Osteocyte (in vitro differentiated cells): ENCODE measurements at regions not wholly inside any gene's neighbourhood (a gene's known extent, or its start where the extent isn't known, plus 50 kb on each side); places are given as distances from the start of the nearest gene placed in this dataset.

Experiments used
- DNase-seq: peaks from one replicate; pipeline ENCODE4 v3.0.0; 2021; ENCODE audit warnings: mixed read lengths; ENCODE audit not compliant: unreplicated experiment; ENCODE audit errors: extremely low spot score
- H3K27ac Mint-ChIP-seq: one replicate; pipeline ENCODE4 v1.8.0; 2021; ENCODE audit warnings: mild to moderate bottlenecking, mixed read lengths; ENCODE audit not compliant: unreplicated experiment
- H3K27me3 Mint-ChIP-seq: one replicate; pipeline ENCODE4 v1.8.0; 2021; ENCODE audit warnings: mixed read lengths; ENCODE audit not compliant: unreplicated experiment
- H3K36me3 Mint-ChIP-seq: one replicate; pipeline ENCODE4 v1.8.0; 2021; ENCODE audit warnings: mixed read lengths; ENCODE audit not compliant: unreplicated experiment
- H3K4me1 Mint-ChIP-seq: one replicate; pipeline ENCODE4 v1.8.0; 2021; ENCODE audit warnings: mixed read lengths; ENCODE audit not compliant: unreplicated experiment
- H3K4me3 Mint-ChIP-seq: one replicate; pipeline ENCODE4 v1.8.0; 2021; ENCODE audit warnings: mild to moderate bottlenecking, moderate library complexity, mixed read lengths; ENCODE audit not compliant: unreplicated experiment
- H3K9me3 Mint-ChIP-seq: one replicate; pipeline ENCODE4 v1.8.0; 2021; ENCODE audit warnings: mixed read lengths; ENCODE audit not compliant: unreplicated experiment
- CTCF ChIP-seq: fragments of 200-600 bp; sonication (generic); IDR thresholded peaks from 2 replicates; pipeline ENCODE4 v1.5.0; 2021; ENCODE audit warnings: antibody characterized with exemption, mild to moderate bottlenecking, moderate library complexity

GRCh38 chr10:130412317-130412716 is 276.1 kb downstream of the GLRX3 start:
- no peak overlapping the region for H3K4me3 Mint-ChIP-seq
- H3K9me3 Mint-ChIP-seq = peaks cover 48% of the 10 kb centered on the region

DNA sequence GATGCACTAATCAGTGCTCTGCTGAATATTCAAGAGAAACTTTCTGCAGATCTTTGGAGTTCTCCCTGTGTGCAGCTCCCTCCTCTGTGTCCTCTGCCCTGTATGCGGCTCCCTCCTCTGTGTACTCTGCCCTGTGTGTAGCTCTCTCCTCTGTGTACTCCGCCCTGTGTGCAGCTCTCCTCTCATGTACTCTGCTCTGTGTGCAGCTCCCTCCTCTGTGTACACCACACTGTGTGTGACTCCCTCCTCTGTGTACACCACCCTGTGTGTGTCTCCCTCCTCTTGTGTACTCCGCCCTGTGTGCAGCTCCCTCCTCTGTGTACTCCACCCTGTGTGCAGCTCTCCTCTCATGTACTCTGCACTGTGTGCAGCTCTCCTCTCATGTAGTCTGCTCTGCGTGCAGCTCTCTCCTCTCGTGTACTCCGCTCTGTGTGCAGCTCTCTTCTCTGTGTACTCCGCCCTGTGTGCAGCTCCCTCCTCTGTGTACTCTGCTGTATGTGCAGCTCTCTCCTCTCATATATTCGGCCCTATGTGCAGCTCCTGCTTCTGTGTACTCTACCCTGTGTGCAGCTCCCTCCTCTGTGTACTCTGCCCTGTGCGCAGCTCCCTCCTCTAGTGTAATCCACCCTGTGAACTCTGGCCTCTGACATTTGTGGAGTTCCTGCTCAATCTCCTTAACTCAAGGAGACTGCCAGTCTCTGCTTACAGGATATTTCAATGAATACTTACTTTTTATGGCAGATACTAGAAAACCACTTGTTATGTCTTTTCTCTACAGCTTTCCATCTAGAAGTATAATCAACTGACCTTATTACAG is 280.4 kb downstream of the GLRX3 start:
- H3K36me3 Mint-ChIP-seq = no peaks in the 10 kb centered on the region
- no peaks in the 10 kb centered on the region for H3K27me3 Mint-ChIP-seq
- H3K27ac Mint-ChIP-seq = no peak overlapping the region
- peak; percentile 64 for DNase-seq
- TF ChIP-seq CTCF = no peak
- peaks cover 62% of the 10 kb centered on the region for H3K9me3 Mint-ChIP-seq
- no peak overlapping the region for H3K4me3 Mint-ChIP-seq
- H3K4me1 Mint-ChIP-seq = no peaks in the 10 kb centered on the region

More at GRCh38 chr10:130412317-130412716, 276.1 kb downstream of the GLRX3 start:
- no peak overlapping the region for H3K27ac Mint-ChIP-seq
- peak; percentile 38 for DNase-seq
- no peaks in the 10 kb centered on the region for H3K4me1 Mint-ChIP-seq
- H3K27me3 Mint-ChIP-seq = no peaks in the 10 kb centered on the region
- H3K36me3 Mint-ChIP-seq = no peaks in the 10 kb centered on the region
- TF ChIP-seq CTCF = no peak

- H3K9me3 Mint-ChIP-seq = peaks cover 73% of the 10 kb centered on the region
- H3K36me3 Mint-ChIP-seq = no peaks in the 10 kb centered on the region
- H3K27me3 Mint-ChIP-seq = no peaks in the 10 kb centered on the region
- DNase-seq = peak; percentile 69
- no peak for TF ChIP-seq CTCF
- no peaks in the 10 kb centered on the region for H3K4me1 Mint-ChIP-seq
- no peak overlapping the region for H3K4me3 Mint-ChIP-seq
- H3K27ac Mint-ChIP-seq = no peak overlapping the region
These were observed 282.5 kb downstream of the GLRX3 start for GRCh38 chr10:130418731-130419130.

DNA sequence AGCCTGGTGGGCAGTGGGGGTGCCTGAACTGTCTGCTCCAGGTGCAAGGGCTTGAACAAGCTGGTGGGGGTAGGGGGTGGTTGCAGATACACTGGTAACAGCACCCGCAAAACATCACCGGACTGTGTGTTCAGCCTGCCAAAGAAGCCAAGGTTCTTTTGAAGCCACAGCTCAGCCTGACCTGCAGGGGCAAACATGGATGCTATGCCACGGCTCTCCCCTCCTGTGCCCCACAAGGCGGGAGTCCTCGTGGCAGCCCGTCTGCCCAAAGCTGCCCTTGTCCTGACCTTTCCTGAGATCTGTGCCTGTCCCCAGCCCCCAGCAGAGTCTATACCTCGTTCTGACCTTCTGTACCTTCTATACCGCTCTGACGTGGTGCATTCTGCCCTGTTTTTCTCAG is 285.7 kb downstream of the GLRX3 start:
- DNase-seq = peak; percentile 79
- Mint-ChIP-seq H3K4me3 (no peak overlapping the region), H3K9me3 (peaks cover 54% of the 10 kb centered on the region), H3K36me3 (no peaks in the 10 kb centered on the region), H3K27me3 (no peaks in the 10 kb centered on the region), H3K27ac (no peak overlapping the region), H3K4me1 (no peaks in the 10 kb centered on the region)
- no peak for TF ChIP-seq CTCF

DNA sequence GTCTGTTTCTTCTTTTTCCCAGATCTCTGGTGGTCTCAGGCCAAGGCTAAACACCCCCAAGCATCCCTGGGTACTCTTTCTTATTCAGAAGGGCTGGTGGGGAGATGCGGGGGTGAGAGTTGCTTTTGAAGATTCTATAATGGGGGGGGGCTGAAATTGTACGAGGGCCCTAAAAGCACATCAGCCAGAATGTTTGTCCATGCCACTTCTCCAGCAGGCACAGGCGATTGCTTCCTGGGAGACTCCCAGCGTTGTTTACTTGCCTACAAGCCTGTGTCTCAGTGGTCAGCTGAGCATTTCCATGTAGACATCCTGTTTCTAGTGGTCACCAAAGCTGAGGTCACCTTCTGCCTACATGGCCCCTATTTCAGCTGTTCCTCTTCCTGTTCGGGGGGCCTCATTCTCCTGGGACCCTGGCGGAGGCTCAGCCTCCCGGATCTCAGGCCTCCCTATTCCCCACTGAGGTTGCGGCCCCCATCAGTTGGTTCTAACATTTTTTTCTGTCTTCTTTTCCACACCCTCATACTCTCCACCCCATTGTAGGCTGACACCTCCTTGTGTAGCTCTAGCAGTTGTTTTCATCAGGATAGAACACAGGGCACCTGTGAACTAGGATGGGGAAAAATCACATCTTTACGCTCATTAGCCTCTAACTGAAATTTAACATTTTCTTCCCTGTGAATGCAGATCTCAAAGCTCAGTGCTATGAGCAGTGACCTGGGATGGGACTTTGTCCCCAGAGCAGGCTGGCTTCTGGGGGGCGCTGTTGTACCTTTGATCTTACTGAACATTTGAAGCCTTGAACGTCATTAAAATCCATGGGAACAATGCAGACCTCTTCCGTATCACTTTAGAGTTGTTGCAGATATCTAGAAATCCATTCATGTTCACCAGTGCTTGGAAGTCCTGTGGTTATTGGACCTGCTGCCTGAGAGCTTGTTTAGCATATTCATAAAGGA is 286.5 kb downstream of the GLRX3 start:
- H3K27ac Mint-ChIP-seq = no peak overlapping the region
- peak; percentile 48 for DNase-seq
- no peak for TF ChIP-seq CTCF
- no peak overlapping the region for H3K4me3 Mint-ChIP-seq
- no peaks in the 10 kb centered on the region for H3K27me3 Mint-ChIP-seq
- H3K4me1 Mint-ChIP-seq = no peaks in the 10 kb centered on the region
- no peaks in the 10 kb centered on the region for H3K36me3 Mint-ChIP-seq
- H3K9me3 Mint-ChIP-seq = peaks cover 52% of the 10 kb centered on the region
